PC-3 (cell line): ENCODE measurements at regions not wholly inside any gene's neighbourhood (a gene's known extent, or its start where the extent isn't known, plus 50 kb on each side); places are given as distances from the start of the nearest gene placed in this dataset.
"Not testable (repeated sequence)": the region's sequence is repeated elsewhere in the genome, so short reads cannot be mapped to it uniquely, and the experiment has no call there.

Source experiments
- ATAC-seq: fragments of 200-7000 bp; cut with Tn5 transposase; 2 replicates; pipeline ENCODE4 v1.9.1; 2020; ENCODE audit warnings: mild to moderate bottlenecking, moderate library complexity
- BruUV-seq: library from RNA; stranded (reverse); fragments of 400-500 nt; replicated peaks from 2 replicates; lab custom pipeline; 2021; lab: Mats Ljungman, UMichigan
- CTCF ChIA-PET: fragments of 300-600 bp; sonication (Branson Sonifier 250); formaldehyde crosslinking; loops from one replicate; lab custom pipeline; 2022; ENCODE audit warnings: antibody characterized with exemption; lab: Charles Lee
- POLR2A ChIA-PET: fragments of 300-600 bp; sonication (Branson Sonifier 250); formaldehyde crosslinking; loops from one replicate; lab custom pipeline; 2022; ENCODE audit warnings: antibody characterized with exemption; ENCODE audit not compliant: unreplicated experiment; lab: Charles Lee
- DNase-seq: peaks from one replicate; pipeline ENCODE4 v3.0.0-alpha.2; 2015
- H2AFZ ChIP-seq: fragments of 300-600 bp; sonication (generic); 2 replicates; pipeline ENCODE4 v1.6.0; 2016; ENCODE audit warnings: antibody characterized with exemption, low read length
- H3F3A ChIP-seq: fragments of 300-600 bp; sonication (generic); one replicate; pipeline ENCODE4 v1.6.0; 2017; ENCODE audit warnings: antibody characterized with exemption, low read length, control low read depth, mild to moderate bottlenecking; ENCODE audit not compliant: unreplicated experiment
- H3K27ac ChIP-seq: fragments of 300-600 bp; sonication (generic); 2 replicates; pipeline ENCODE4 v1.5.1; 2016; ENCODE audit warnings: mild to moderate bottlenecking, low read length
- H3K27me3 ChIP-seq: fragments of 300-600 bp; sonication (generic); 2 replicates; pipeline ENCODE4 v1.6.1; 2016; ENCODE audit warnings: low read length, mixed read lengths
- H3K36me3 ChIP-seq: fragments of 300-600 bp; sonication (generic); 2 replicates; pipeline ENCODE4 v1.6.1; 2016; ENCODE audit warnings: low read depth, mixed run types, low read length, mixed read lengths
- H3K4me1 ChIP-seq: fragments of 300-600 bp; sonication (generic); 2 replicates; pipeline ENCODE4 v1.5.1; 2016; ENCODE audit warnings: low read length; ENCODE audit not compliant: insufficient read depth
- H3K4me2 ChIP-seq: fragments of 300-600 bp; sonication (generic); 2 replicates; pipeline ENCODE4 v1.6.0; 2016; ENCODE audit warnings: low read length
- H3K4me3 ChIP-seq: fragments of 300-600 bp; sonication (generic); 2 replicates; pipeline ENCODE4 v1.5.1; 2016; ENCODE audit warnings: mild to moderate bottlenecking, low read length, mixed read lengths
- H3K79me2 ChIP-seq: fragments of 300-600 bp; sonication (generic); 2 replicates; pipeline ENCODE4 v1.6.1; 2017; ENCODE audit warnings: low read length, mixed read lengths
- H3K9ac ChIP-seq: fragments of 300-600 bp; sonication (generic); 2 replicates; pipeline ENCODE4 v1.6.0; 2016; ENCODE audit warnings: mild to moderate bottlenecking, low read length
- H3K9me2 ChIP-seq: fragments of 300-600 bp; sonication (generic); replicated peaks from 2 replicates; pipeline ENCODE4 v1.6.1; 2016; ENCODE audit warnings: mixed run types, low read length, mixed read lengths
- H3K9me3 ChIP-seq: fragments of 300-600 bp; sonication (generic); 2 replicates; pipeline ENCODE4 v1.6.1; 2016; ENCODE audit warnings: low read length, mixed read lengths
- H4K20me1 ChIP-seq: fragments of 300-600 bp; sonication (generic); 2 replicates; pipeline ENCODE4 v1.6.1; 2016; ENCODE audit warnings: low read length, mixed read lengths
- CTCF ChIP-seq: fragments of 300-600 bp; sonication (generic); conservative IDR thresholded peaks from 2 replicates; pipeline ENCODE4 v1.5.1; 2017; ENCODE audit warnings: antibody characterized with exemption, low read depth, mild to moderate bottlenecking, low read length
- intact Hi-C: fragments of 100-400 bp; cut with micrococcal nuclease; formaldehyde crosslinking; loops from 2 replicates; pipeline ENCODE4 v1.9.0; 2023

GRCh38 chr22:12279512-12280474, 3248.2 kb upstream of the OR11H1 start:
- ATAC-seq, CTCF ChIA-PET, H3K79me2 ChIP-seq, H3K27me3 ChIP-seq, H3K4me1 ChIP-seq, H2AFZ ChIP-seq, H3K36me3 ChIP-seq, intact Hi-C loops, H3K27ac ChIP-seq, H3K9me3 ChIP-seq, BruUV-seq, H3K4me3 ChIP-seq, POLR2A ChIA-PET, H3F3A ChIP-seq, H3K9ac ChIP-seq, H3K4me2 ChIP-seq, H3K9me2 ChIP-seq, H4K20me1 ChIP-seq: not testable (repeated sequence)
- DNase-seq: peak; percentile 0

- DNase-seq: peak; percentile 0
- H3K4me2 ChIP-seq, POLR2A ChIA-PET, H3K36me3 ChIP-seq, H2AFZ ChIP-seq, H3K9ac ChIP-seq, BruUV-seq, ATAC-seq, intact Hi-C loops, CTCF ChIA-PET, H3K4me1 ChIP-seq, H3K4me3 ChIP-seq, H3F3A ChIP-seq, H4K20me1 ChIP-seq, H3K9me3 ChIP-seq, H3K27me3 ChIP-seq, H3K27ac ChIP-seq, H3K79me2 ChIP-seq, H3K9me2 ChIP-seq: not testable (repeated sequence)
- peak; percentile 29; the same call in 1 of the 2 replicates for TF ChIP-seq CTCF
These were observed 3243.3 kb upstream of the OR11H1 start for GRCh38 chr22:12284690-12285089.

GRCh38 chr22:12297351-12297750, 3230.6 kb upstream of the OR11H1 start:
- H3F3A ChIP-seq, H3K27ac ChIP-seq, H3K4me3 ChIP-seq, H3K4me2 ChIP-seq, ATAC-seq, H3K9ac ChIP-seq, H2AFZ ChIP-seq, POLR2A ChIA-PET, BruUV-seq, H4K20me1 ChIP-seq, H3K4me1 ChIP-seq, intact Hi-C loops, H3K9me2 ChIP-seq, H3K27me3 ChIP-seq, H3K79me2 ChIP-seq, CTCF ChIA-PET, H3K9me3 ChIP-seq, DNase-seq, H3K36me3 ChIP-seq: not testable (repeated sequence)
